Gastroesophageal sphincter (tissue), 4 donors: ENCODE measurements at regions not wholly inside any gene's neighbourhood (a gene's known extent, or its start where the extent isn't known, plus 50 kb on each side); places are given as distances from the start of the nearest gene placed in this dataset.

ENCODE experiments used
- ATAC-seq: fragments of 150-250 bp; one replicate; pipeline ENCODE4 v1.9.1; 2016; ENCODE audit warnings: mild to moderate bottlenecking, moderate library complexity
- H3K27ac ChIP-seq, 4 donors: fragments of 200-600 bp; sonication (generic) in 3 of 4; 1 replicate in 3 of 4; 2 replicates in 1 of 4; pipeline ENCODE4 v1.5.1; 2016 to 2019
- H3K27me3 ChIP-seq: fragments of 200-600 bp; sonication (generic); one replicate; pipeline ENCODE4 v1.5.1; 2019
- H3K36me3 ChIP-seq, 2 donors: fragments of 200-600 bp; sonication (generic); one replicate each; pipeline ENCODE4 v1.5.1; 2019; ENCODE audit warnings: control low read depth in 1 of 2
- H3K4me1 ChIP-seq, 3 donors: fragments of 200-600 bp; sonication (generic); 1 replicate in 2 of 3; 2 replicates in 1 of 3; pipeline ENCODE4 v1.5.1; 2016 to 2019; ENCODE audit warnings: control low read depth in 2 of 3
- H3K4me3 ChIP-seq, 2 donors: fragments of 200-600 bp; sonication (generic); one replicate each; pipeline ENCODE4 v1.5.1; 2019; ENCODE audit warnings: mild to moderate bottlenecking in 1 of 2, moderate library complexity in 1 of 2
- H3K9me3 ChIP-seq, 3 donors: fragments of 200-600 bp; sonication (generic); one replicate each; pipeline ENCODE4 v1.5.1; 2017 to 2019; ENCODE audit warnings: control low read depth in 2 of 3
- CTCF ChIP-seq, 4 experiments: fragments of 200-600 bp in 2 of 4; fragments of 450-650 bp in 2 of 4; sonication (generic) in 1 of 4; IDR thresholded peaks; one replicate each; pipeline ENCODE4 v1.5.1; 2017 to 2019; ENCODE audit warnings: antibody characterized with exemption in 4 of 4, mild to moderate bottlenecking in 2 of 4, moderate library complexity in 2 of 4
- EP300 ChIP-seq: sonication (generic); formaldehyde crosslinking; IDR thresholded peaks from one replicate; pipeline ENCODE4 v1.6.1; 2017; ENCODE audit warnings: antibody characterized with exemption, mild to moderate bottlenecking
- POLR2A ChIP-seq, 2 donors: fragments of 450-650 bp; IDR thresholded peaks; one replicate each; pipeline ENCODE4 v1.6.1; 2017; ENCODE audit warnings: antibody characterized with exemption in 2 of 2, mild to moderate bottlenecking in 2 of 2, moderate library complexity in 1 of 2
- POLR2AphosphoS5 ChIP-seq: sonication (generic); formaldehyde crosslinking; IDR thresholded peaks from one replicate; pipeline ENCODE4 v1.6.1; 2017; ENCODE audit warnings: antibody characterized with exemption
- WGBS, 2 donors: methylation state at CpG; one replicate each; pipeline ENCODE4 v1.1.5; 2018; ENCODE audit warnings: low coverage in 1 of 2; 5-methylcytosine and 5-hydroxymethylcytosine counted together

GRCh38 chr5:2178071-2178477 is 295.3 kb upstream of the IRX4 start:
- Histone ChIP-seq H3K36me3 (no peaks in the 10 kb centered on the region), H3K27me3 (peaks cover 60% of the 10 kb centered on the region), H3K9me3 (no peaks in the 10 kb centered on the region), H3K4me1 (no peaks in the 10 kb centered on the region), H3K4me3 (no peak overlapping the region), H3K27ac (no peak overlapping the region)
- no peak for TF ChIP-seq CTCF (IDR thresholded peaks at IDR 0.05)
- TF ChIP-seq EP300, result no peak
- no peak for TF ChIP-seq POLR2AphosphoS5
- TF ChIP-seq POLR2A (IDR thresholded peaks at IDR 0.05), result no peak
- no CpG with 5 or more reads among the region's 12 CpGs for WGBS, 2 donors
- ATAC-seq, result no peak

DNA sequence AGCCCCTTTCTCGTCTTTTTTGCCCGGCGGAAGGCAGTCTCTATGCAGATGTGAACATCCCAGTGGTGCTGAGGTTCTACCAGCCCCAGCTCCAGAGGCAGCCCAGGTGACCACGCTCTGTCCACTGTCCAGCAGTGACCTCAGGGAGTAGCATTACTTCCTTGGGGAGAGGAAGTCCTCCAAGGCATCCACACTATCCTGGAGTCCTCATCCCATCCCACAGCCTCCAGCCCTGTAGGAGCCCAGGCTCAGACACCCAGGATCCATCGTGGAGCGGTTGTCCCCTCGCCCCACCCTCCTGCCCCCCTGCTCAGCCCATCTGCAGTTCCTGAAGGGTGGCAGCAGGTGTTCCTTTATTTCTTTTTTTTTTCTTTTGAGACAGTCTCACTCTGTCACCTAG is 294.5 kb upstream of the IRX4 start:
- TF ChIP-seq POLR2AphosphoS5 (no peak), CTCF (IDR thresholded peaks at IDR 0.05) (no peak), POLR2A (IDR thresholded peaks at IDR 0.05) (no peak), EP300 (no peak)
- Histone ChIP-seq H3K36me3 (no peaks in the 10 kb centered on the region), H3K27ac (no peak overlapping the region), H3K4me1 (no peaks in the 10 kb centered on the region), H3K4me3 (no peak overlapping the region), H3K9me3 (no peaks in the 10 kb centered on the region), H3K27me3 (peaks cover 64% of the 10 kb centered on the region)
- WGBS, 2 donors, result 71 to 75% methylated on average over 3 of the region's 7 CpGs
- ATAC-seq, result no peak

GRCh38 chr5:2176581-2176980 is 293.9 kb upstream of the IRX4 start:
- WGBS, 2 donors, result 36 to 40% methylated on average over 1 of the region's 1 CpG
- H3K27me3 ChIP-seq, result peaks cover 67% of the 10 kb centered on the region

GRCh38 chr5:2175842-2176404 is 293.2 kb upstream of the IRX4 start:
- no peaks in the 10 kb centered on the region for H3K36me3 ChIP-seq
- no peak overlapping the region for H3K27ac ChIP-seq
- TF ChIP-seq POLR2AphosphoS5 (no peak), POLR2A (IDR thresholded peaks at IDR 0.05) (no peak), CTCF (IDR thresholded peaks at IDR 0.05) (no peak), EP300 (no peak)
- WGBS, 2 donors, result 84% methylated on average over 8 of the region's 29 CpGs; no CpG with 5 or more reads in 1 of the 2 donors
- no peaks in the 10 kb centered on the region for H3K4me1 ChIP-seq
- H3K4me3 ChIP-seq, result no peak overlapping the region
- ATAC-seq, result no peak
- H3K27me3 ChIP-seq, result peaks cover 66% of the 10 kb centered on the region
- no peaks in the 10 kb centered on the region for H3K9me3 ChIP-seq

More at GRCh38 chr5:2176581-2176980, 293.9 kb upstream of the IRX4 start:
- H3K36me3 ChIP-seq, result no peaks in the 10 kb centered on the region
- TF ChIP-seq CTCF (IDR thresholded peaks at IDR 0.05), result no peak
- TF ChIP-seq EP300, result no peak
- no peak for TF ChIP-seq POLR2A (IDR thresholded peaks at IDR 0.05)
- no peak for TF ChIP-seq POLR2AphosphoS5
- no peak overlapping the region for H3K4me3 ChIP-seq
- no peaks in the 10 kb centered on the region for H3K9me3 ChIP-seq
- no peak overlapping the region for H3K27ac ChIP-seq
- H3K4me1 ChIP-seq, result no peaks in the 10 kb centered on the region
- ATAC-seq, result no peak

DNA sequence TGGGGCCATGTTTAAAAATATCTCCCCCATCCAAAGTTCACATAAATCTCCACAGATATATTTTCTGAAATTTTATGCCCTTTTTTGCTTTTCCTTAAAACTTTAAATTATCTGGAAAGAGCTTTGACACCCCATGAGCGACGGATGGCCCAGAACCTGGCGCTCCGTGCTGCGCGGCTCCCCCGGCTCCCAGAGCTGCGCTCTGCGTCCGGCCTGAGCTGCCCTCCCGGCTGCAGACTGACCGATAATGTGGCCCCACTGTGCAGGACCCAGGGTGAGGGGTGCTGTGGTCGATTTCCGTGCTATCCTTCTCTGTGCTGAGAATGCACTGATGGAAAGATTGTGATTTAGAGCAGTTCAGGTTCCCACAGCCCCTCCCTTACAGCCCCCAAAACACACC is 292.3 kb upstream of the IRX4 start:
- no peaks in the 10 kb centered on the region for H3K4me1 ChIP-seq
- WGBS, 2 donors, result 52 to 90% methylated on average over 5 of the region's 14 CpGs
- H3K27me3 ChIP-seq, result peaks cover 66% of the 10 kb centered on the region
- H3K36me3 ChIP-seq, result no peaks in the 10 kb centered on the region
- no peak for TF ChIP-seq CTCF (IDR thresholded peaks at IDR 0.05)
- TF ChIP-seq EP300, result no peak
- H3K9me3 ChIP-seq, result no peaks in the 10 kb centered on the region
- ATAC-seq, result no peak
- H3K27ac ChIP-seq, result no peak overlapping the region
- no peak overlapping the region for H3K4me3 ChIP-seq
